HFFc6 (cell line): ENCODE measurements at regions not wholly inside any gene's neighbourhood (a gene's known extent, or its start where the extent isn't known, plus 50 kb on each side); places are given as distances from the start of the nearest gene placed in this dataset.
"Not testable (repeated sequence)": the region's sequence is repeated elsewhere in the genome, so short reads cannot be mapped to it uniquely, and the experiment has no call there.

Experiments used
- DNase-seq: peaks from one replicate; pipeline ENCODE4 v3.0.0-alpha.2; 2018
- H3K27ac Mint-ChIP-seq: 2 replicates; pipeline ENCODE4 v1.8.0; 2020; ENCODE audit warnings: mild to moderate bottlenecking, mixed read lengths
- H3K27me3 Mint-ChIP-seq: 2 replicates; pipeline ENCODE4 v1.8.0; 2021; ENCODE audit warnings: mild to moderate bottlenecking, moderate library complexity, mixed read lengths; ENCODE audit not compliant: insufficient read depth
- H3K36me3 Mint-ChIP-seq: 2 replicates; pipeline ENCODE4 v1.8.0; 2021; ENCODE audit warnings: low read depth, mixed read lengths
- H3K4me1 Mint-ChIP-seq: 2 replicates; pipeline ENCODE4 v1.8.0; 2020; ENCODE audit warnings: low read depth, mixed read lengths
- H3K4me3 Mint-ChIP-seq: 2 replicates; pipeline ENCODE4 v1.8.0; 2020; ENCODE audit warnings: mild to moderate bottlenecking, moderate library complexity, mixed read lengths
- H3K9me3 Mint-ChIP-seq: 2 replicates; pipeline ENCODE4 v1.8.0; 2020; ENCODE audit warnings: mild to moderate bottlenecking, mixed read lengths
- TF ChIP-seq, protein P1 (sequence below): fragments of 200-600 bp; sonication (generic); IDR thresholded peaks from 2 replicates; pipeline ENCODE4 v1.5.0; 2021; ENCODE audit warnings: antibody characterized with exemption, mild to moderate bottlenecking

DNA sequence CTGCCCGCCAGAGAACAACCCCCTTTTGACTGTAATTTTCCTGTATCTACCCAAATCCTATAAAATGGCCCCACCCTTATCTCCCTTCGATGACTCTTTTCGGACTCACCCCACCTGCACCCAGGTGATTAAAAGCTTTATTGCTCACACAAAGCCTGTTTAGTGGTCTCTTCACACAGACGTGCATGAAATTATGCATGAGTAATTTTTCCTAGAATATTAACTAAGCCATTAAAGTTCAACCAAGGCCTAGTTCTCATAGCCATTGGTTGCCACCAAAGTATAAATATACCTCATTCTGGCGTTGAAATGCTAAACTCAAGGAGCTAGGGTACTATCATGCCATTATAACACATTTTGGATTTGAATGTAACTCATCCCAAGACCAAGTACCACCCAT, 243.9 kb downstream of the ZNF608 start:
- no peaks in the 10 kb centered on the region for H3K4me1 Mint-ChIP-seq
- H3K27me3 Mint-ChIP-seq, result peaks cover 3% of the 10 kb centered on the region
- no peak for DNase-seq
- H3K36me3 Mint-ChIP-seq, result no peaks in the 10 kb centered on the region
- TF ChIP-seq, protein P1, sequence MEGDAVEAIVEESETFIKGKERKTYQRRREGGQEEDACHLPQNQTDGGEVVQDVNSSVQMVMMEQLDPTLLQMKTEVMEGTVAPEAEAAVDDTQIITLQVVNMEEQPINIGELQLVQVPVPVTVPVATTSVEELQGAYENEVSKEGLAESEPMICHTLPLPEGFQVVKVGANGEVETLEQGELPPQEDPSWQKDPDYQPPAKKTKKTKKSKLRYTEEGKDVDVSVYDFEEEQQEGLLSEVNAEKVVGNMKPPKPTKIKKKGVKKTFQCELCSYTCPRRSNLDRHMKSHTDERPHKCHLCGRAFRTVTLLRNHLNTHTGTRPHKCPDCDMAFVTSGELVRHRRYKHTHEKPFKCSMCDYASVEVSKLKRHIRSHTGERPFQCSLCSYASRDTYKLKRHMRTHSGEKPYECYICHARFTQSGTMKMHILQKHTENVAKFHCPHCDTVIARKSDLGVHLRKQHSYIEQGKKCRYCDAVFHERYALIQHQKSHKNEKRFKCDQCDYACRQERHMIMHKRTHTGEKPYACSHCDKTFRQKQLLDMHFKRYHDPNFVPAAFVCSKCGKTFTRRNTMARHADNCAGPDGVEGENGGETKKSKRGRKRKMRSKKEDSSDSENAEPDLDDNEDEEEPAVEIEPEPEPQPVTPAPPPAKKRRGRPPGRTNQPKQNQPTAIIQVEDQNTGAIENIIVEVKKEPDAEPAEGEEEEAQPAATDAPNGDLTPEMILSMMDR, result no peak
- no peak overlapping the region for H3K27ac Mint-ChIP-seq
- no peak overlapping the region for H3K4me3 Mint-ChIP-seq
- no peaks in the 10 kb centered on the region; the same call in 1 of the 2 replicates for H3K9me3 Mint-ChIP-seq

DNA sequence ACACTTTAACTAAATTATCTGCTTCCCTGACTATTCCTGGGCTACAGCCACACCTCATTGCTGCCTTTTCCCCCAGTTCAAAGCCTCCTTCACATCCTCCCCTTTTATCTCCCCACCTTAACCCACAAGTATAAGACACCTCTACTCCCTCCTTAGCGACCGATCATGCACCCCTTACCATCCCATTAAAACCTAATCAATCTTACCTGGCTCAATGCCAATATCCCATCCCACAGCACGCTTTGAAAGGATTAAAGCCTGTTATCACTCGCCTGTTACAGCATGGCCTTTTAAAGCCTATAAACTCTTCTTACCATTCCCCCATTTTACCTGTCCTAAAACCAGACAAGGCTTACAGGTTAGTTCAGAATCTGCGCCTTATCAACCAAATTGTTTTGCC, 246.6 kb downstream of the ZNF608 start:
- not testable (repeated sequence) for H3K36me3 Mint-ChIP-seq

DNA sequence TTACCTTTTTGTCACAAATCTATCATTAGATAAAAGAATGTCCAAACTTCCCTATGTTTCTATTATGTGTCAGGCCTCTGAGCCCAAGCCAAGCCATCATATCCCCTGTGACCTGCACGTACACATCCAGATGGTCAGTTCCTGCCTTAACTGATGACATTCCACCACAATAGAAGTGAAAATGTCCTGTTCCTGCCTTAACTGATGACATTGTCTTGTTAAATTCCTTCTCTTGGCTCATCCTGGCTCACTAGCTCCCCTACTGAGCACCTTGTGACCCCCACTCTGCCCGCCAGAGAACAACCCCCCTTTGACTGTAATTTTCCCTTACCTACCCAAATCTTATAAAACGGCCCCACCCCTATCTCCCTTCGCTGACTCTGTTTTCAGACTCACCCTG, 249.5 kb downstream of the ZNF608 start:
- H3K9me3 Mint-ChIP-seq, H3K27ac Mint-ChIP-seq, H3K27me3 Mint-ChIP-seq, H3K4me1 Mint-ChIP-seq, DNase-seq, H3K4me3 Mint-ChIP-seq, H3K36me3 Mint-ChIP-seq: not testable (repeated sequence)

More for the DNA sequence above, 246.6 kb downstream of the ZNF608 start:
- not testable (repeated sequence) for H3K9me3 Mint-ChIP-seq, H3K27ac Mint-ChIP-seq, H3K27me3 Mint-ChIP-seq, H3K4me3 Mint-ChIP-seq, H3K4me1 Mint-ChIP-seq, DNase-seq

DNA sequence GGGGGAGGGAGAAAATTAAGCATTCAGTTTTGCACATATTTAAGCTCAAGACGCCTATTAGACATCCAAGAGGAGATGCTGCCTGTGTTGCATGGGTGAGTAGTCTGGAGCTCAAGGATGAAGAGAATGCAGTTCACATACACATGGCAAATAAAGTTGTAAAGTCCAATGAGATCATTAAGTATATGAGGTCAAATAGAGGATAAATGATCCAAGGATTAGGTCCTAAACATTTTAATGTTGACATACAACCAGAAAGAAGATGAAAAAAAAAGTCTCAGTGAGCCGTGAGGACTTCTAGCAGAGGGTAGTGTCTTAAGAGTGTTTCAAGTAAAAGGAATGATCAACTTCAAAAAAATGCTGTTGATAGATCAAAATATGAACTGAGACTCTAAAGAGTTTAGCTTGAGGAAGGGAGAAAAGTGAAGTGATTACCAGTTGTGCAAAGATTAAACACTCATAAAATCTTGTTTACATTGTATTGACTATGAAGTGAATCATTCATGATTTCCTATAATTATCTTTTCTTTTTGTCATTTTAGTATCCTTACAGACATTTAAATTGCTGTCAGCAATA, 251.8 kb downstream of the ZNF608 start:
- H3K9me3 Mint-ChIP-seq, result peaks cover 20% of the 10 kb centered on the region
- H3K4me1 Mint-ChIP-seq, result peaks cover 5% of the 10 kb centered on the region; the same call in 1 of the 2 replicates
- TF ChIP-seq, protein P1, result no peak
- no peak overlapping the region for H3K4me3 Mint-ChIP-seq
- no peak for DNase-seq
- H3K27me3 Mint-ChIP-seq, result peaks cover 1% of the 10 kb centered on the region
- H3K36me3 Mint-ChIP-seq, result peaks cover 5% of the 10 kb centered on the region
- H3K27ac Mint-ChIP-seq, result no peak overlapping the region

DNA sequence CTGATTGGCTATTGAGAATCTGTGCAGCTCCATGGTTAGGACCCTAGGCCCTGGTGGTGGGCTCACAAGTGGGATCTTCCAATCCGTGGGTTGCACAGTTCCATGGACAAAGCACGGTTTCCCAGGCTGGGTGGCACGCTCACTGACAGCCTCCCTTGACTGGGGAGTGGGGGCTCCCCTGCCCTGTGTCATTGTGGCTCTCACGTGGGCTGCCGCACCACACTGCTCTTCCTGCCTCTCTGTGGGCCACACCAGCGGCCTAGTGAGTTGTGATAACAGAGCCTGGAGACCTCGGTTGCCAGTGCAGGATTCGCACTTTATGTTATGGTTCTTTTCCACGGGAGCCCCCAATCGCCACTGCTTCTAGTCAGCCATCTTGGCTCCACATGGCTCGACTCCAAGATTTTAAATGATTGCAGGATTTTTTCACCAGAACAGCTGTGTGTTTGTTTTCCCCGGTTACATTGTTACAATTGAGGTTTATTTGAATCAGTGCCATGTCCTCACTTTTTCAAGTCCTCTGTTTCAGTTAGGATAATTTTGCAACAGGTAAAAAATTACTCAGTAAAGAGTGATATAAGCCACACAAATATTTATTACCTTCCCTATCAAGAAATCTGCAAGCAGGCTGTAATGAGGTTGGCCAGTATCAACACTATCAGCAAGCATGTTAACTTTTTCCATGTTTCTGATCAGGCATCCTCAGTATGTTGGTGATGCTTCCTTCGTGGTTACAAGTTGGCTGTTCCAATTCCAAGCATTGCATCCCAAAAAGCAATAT, 253.8 kb downstream of the ZNF608 start:
- Mint-ChIP-seq H3K36me3 (peaks cover 7% of the 10 kb centered on the region), H3K27ac (no peak overlapping the region), H3K27me3 (peaks cover 1% of the 10 kb centered on the region; the same call in 1 of the 2 replicates), H3K9me3 (peaks cover 29% of the 10 kb centered on the region), H3K4me3 (no peak overlapping the region), H3K4me1 (peaks cover 5% of the 10 kb centered on the region; the same call in 1 of the 2 replicates)
- TF ChIP-seq, protein P1, result no peak
- DNase-seq, result no peak

DNA sequence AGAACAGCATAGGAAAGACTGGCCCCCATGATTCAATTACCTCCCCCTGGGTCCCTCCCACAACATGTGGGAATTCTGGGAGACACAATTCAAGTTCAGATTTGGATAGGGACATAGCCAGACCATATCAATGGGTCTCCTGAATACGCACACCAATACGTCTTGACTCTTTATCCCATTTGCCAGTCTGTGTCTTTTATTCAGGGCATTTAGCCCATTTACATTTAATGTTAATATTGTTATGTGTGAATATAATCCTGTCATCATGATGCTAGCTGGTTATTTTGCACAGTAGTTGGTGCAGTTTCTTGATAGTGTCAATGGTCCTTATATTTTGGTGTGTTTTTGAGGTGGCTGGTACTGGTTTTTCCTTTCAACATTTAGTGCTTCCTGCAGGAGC, 256.1 kb downstream of the ZNF608 start:
- H3K4me3 Mint-ChIP-seq, H3K36me3 Mint-ChIP-seq, H3K27me3 Mint-ChIP-seq, H3K4me1 Mint-ChIP-seq, H3K27ac Mint-ChIP-seq, DNase-seq: not testable (repeated sequence)
- H3K9me3 Mint-ChIP-seq, result peaks cover 29% of the 10 kb centered on the region

DNA sequence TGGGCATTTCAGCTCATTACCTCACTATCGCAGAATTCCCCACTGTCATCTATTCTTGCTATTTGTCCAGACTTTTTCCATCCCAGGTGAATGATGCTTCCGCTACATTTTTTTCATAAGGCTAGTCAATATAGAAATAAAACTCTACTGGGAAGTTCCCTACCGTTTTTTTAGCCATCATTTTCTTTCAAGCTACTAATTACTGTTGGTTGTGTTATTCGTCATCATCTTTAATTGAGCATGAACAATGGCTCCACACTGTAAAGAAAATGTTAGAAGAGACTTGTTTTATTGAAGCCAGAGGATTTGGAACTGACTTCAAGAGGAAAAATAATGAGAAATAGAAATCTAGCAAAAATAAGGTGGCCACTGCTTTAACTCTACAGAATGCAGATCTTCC, 265.0 kb downstream of the ZNF608 start:
- no peaks in the 10 kb centered on the region for H3K9me3 Mint-ChIP-seq
- no peak for DNase-seq
- no peaks in the 10 kb centered on the region for H3K4me1 Mint-ChIP-seq
- H3K27me3 Mint-ChIP-seq, result no peaks in the 10 kb centered on the region; the same call in 1 of the 2 replicates
- H3K27ac Mint-ChIP-seq, result no peak overlapping the region
- TF ChIP-seq, protein P1, result no peak
- no peak overlapping the region for H3K4me3 Mint-ChIP-seq
- H3K36me3 Mint-ChIP-seq, result no peaks in the 10 kb centered on the region
